ENCODE measurements at regions not wholly inside any gene's neighbourhood (a gene's known extent, or its start where the extent isn't known, plus 50 kb on each side); places are given as distances from the start of the nearest gene placed in this dataset.

- no peak for ATAC-seq
- TF ChIP-seq RARB (CRISPR knock-in tag; IDR thresholded peaks at IDR 0.05) (no peak), SNAI2 (CRISPR knock-in tag; IDR thresholded peaks at IDR 0.05) (no peak), CSDC2 (CRISPR knock-in tag; IDR thresholded peaks at IDR 0.05) (no peak), OSR1 (CRISPR knock-in tag; IDR thresholded peaks at IDR 0.05) (no peak), GLIS3 (CRISPR knock-in tag; IDR thresholded peaks at IDR 0.05) (no peak), ISL1 (CRISPR knock-in tag; IDR thresholded peaks at IDR 0.05) (no peak), ZNF565 (CRISPR knock-in tag; conservative IDR thresholded peaks at IDR 0.05; ENCODE audit: low read depth) (no peak), ESRRG (CRISPR knock-in tag; IDR thresholded peaks at IDR 0.05) (no peak), ZNF8 (CRISPR knock-in tag; IDR thresholded peaks at IDR 0.05) (no peak), ZFP3 (CRISPR knock-in tag; IDR thresholded peaks at IDR 0.05) (no peak), TCF4 (CRISPR knock-in tag; IDR thresholded peaks at IDR 0.05; ENCODE audit: borderline replicate concordance) (no peak), PPARA (CRISPR knock-in tag; IDR thresholded peaks at IDR 0.05; ENCODE audit: borderline replicate concordance) (no peak), TOX (CRISPR knock-in tag; IDR thresholded peaks at IDR 0.05; ENCODE audit: borderline replicate concordance) (no peak)
- TF ChIP-seq, protein P1, sequence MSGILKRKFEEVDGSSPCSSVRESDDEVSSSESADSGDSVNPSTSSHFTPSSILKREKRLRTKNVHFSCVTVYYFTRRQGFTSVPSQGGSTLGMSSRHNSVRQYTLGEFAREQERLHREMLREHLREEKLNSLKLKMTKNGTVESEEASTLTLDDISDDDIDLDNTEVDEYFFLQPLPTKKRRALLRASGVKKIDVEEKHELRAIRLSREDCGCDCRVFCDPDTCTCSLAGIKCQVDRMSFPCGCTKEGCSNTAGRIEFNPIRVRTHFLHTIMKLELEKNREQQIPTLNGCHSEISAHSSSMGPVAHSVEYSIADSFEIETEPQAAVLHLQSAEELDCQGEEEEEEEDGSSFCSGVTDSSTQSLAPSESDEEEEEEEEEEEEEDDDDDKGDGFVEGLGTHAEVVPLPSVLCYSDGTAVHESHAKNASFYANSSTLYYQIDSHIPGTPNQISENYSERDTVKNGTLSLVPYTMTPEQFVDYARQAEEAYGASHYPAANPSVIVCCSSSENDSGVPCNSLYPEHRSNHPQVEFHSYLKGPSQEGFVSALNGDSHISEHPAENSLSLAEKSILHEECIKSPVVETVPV (CRISPR knock-in tag; IDR thresholded peaks at IDR 0.05): no peak
- TF ChIP-seq, protein P2, sequence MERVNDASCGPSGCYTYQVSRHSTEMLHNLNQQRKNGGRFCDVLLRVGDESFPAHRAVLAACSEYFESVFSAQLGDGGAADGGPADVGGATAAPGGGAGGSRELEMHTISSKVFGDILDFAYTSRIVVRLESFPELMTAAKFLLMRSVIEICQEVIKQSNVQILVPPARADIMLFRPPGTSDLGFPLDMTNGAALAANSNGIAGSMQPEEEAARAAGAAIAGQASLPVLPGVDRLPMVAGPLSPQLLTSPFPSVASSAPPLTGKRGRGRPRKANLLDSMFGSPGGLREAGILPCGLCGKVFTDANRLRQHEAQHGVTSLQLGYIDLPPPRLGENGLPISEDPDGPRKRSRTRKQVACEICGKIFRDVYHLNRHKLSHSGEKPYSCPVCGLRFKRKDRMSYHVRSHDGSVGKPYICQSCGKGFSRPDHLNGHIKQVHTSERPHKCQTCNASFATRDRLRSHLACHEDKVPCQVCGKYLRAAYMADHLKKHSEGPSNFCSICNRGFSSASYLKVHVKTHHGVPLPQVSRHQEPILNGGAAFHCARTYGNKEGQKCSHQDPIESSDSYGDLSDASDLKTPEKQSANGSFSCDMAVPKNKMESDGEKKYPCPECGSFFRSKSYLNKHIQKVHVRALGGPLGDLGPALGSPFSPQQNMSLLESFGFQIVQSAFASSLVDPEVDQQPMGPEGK (CRISPR knock-in tag; IDR thresholded peaks at IDR 0.05; ENCODE audit: borderline replicate concordance): no peak
These were observed 111.5 kb upstream of the ZNF236 start for GRCh38 chr18:76710646-76711520.

GRCh38 chr18:76709659-76710645, 112.4 kb upstream of the ZNF236 start:
- no peak for TF ChIP-seq ZC3H10 (CRISPR knock-in tag; IDR thresholded peaks at IDR 0.05)
- no peak for TF ChIP-seq CSDC2 (CRISPR knock-in tag; IDR thresholded peaks at IDR 0.05)
- no peak for TF ChIP-seq ISL1 (CRISPR knock-in tag; IDR thresholded peaks at IDR 0.05)
- no peak for TF ChIP-seq ZNF565 (CRISPR knock-in tag; conservative IDR thresholded peaks at IDR 0.05; ENCODE audit: low read depth)
- TF ChIP-seq, protein P1 (CRISPR knock-in tag; IDR thresholded peaks at IDR 0.05): no peak
- no peak for TF ChIP-seq TOX (CRISPR knock-in tag; IDR thresholded peaks at IDR 0.05; ENCODE audit: borderline replicate concordance)
- TF ChIP-seq POU6F1 (CRISPR knock-in tag; IDR thresholded peaks at IDR 0.05; ENCODE audit: borderline replicate concordance, low read depth): no peak
- no peak for TF ChIP-seq SNAI2 (CRISPR knock-in tag; IDR thresholded peaks at IDR 0.05)
- no peak for TF ChIP-seq OSR1 (CRISPR knock-in tag; IDR thresholded peaks at IDR 0.05)
- TF ChIP-seq ZFP30 (CRISPR knock-in tag; IDR thresholded peaks at IDR 0.05): no peak
- TF ChIP-seq RARB (CRISPR knock-in tag; IDR thresholded peaks at IDR 0.05): no peak
- no peak for TF ChIP-seq PPARA (CRISPR knock-in tag; IDR thresholded peaks at IDR 0.05; ENCODE audit: borderline replicate concordance)
- peak; percentile 92 for ATAC-seq

GRCh38 chr18:76708722-76709353, 113.5 kb upstream of the ZNF236 start:
- ATAC-seq: no peak
- no peak for TF ChIP-seq TCF4 (CRISPR knock-in tag; IDR thresholded peaks at IDR 0.05; ENCODE audit: borderline replicate concordance)
- TF ChIP-seq BACH2 (CRISPR knock-in tag; IDR thresholded peaks at IDR 0.05; ENCODE audit: borderline replicate concordance): no peak
- TF ChIP-seq GLIS3 (CRISPR knock-in tag; IDR thresholded peaks at IDR 0.05): no peak
- TF ChIP-seq TOX (CRISPR knock-in tag; IDR thresholded peaks at IDR 0.05; ENCODE audit: borderline replicate concordance): no peak
- no peak for TF ChIP-seq ISL1 (CRISPR knock-in tag; IDR thresholded peaks at IDR 0.05)
- TF ChIP-seq POU6F1 (CRISPR knock-in tag; IDR thresholded peaks at IDR 0.05; ENCODE audit: borderline replicate concordance, low read depth): no peak
- TF ChIP-seq ZNF565 (CRISPR knock-in tag; conservative IDR thresholded peaks at IDR 0.05; ENCODE audit: low read depth): no peak
- TF ChIP-seq, protein P1 (CRISPR knock-in tag; IDR thresholded peaks at IDR 0.05): no peak
- TF ChIP-seq ESRRG (CRISPR knock-in tag; IDR thresholded peaks at IDR 0.05): no peak
- TF ChIP-seq ZFP30 (CRISPR knock-in tag; IDR thresholded peaks at IDR 0.05): no peak
- TF ChIP-seq SNAI2 (CRISPR knock-in tag; IDR thresholded peaks at IDR 0.05): no peak
- no peak for TF ChIP-seq ZNF70 (CRISPR knock-in tag; IDR thresholded peaks at IDR 0.05)
- TF ChIP-seq, protein P2 (CRISPR knock-in tag; IDR thresholded peaks at IDR 0.05; ENCODE audit: borderline replicate concordance): no peak
- TF ChIP-seq CSDC2 (CRISPR knock-in tag; IDR thresholded peaks at IDR 0.05): no peak

Measured in SK-N-SH treated with all-trans-retinoic acid at 6 μM for 48 hours (cell line).